HG02571 (cell line): ENCODE measurements at regions not wholly inside any gene's neighbourhood (a gene's known extent, or its start where the extent isn't known, plus 50 kb on each side); places are given as distances from the start of the nearest gene placed in this dataset.

Experiments used
- ATAC-seq: cut with Tn5 transposase; IDR thresholded peaks from one replicate; pipeline ENCODE4 v1.9.1; 2021; ENCODE audit warnings: mild to moderate bottlenecking, moderate library complexity; ENCODE audit not compliant: unreplicated experiment

- ATAC-seq, result no peak
These were observed 474.4 kb downstream of the TLE1 start for GRCh38 chr9:81214975-81215374.

DNA sequence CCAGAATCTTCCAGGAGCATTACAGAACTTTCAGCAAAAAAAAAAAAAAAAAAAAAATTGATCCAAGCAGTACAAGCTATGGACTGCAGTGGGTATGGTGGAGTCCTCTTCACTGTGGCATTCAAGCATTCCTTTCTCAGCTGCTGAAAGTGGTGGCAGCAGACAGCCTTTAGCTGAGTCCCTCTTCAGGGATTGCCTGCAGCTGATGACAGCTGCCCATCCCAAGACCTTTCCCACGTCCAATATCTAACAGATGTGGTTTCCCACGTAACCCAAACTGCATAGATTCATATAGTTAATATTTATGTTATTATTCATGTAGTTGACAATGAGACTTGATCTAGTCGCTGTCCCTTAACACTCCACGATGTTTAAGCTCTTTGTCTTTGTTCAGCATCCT is 475.9 kb downstream of the TLE1 start:
- ATAC-seq, result no peak

- no peak for ATAC-seq
These were observed 477.6 kb downstream of the TLE1 start for GRCh38 chr9:81211741-81212140.

DNA sequence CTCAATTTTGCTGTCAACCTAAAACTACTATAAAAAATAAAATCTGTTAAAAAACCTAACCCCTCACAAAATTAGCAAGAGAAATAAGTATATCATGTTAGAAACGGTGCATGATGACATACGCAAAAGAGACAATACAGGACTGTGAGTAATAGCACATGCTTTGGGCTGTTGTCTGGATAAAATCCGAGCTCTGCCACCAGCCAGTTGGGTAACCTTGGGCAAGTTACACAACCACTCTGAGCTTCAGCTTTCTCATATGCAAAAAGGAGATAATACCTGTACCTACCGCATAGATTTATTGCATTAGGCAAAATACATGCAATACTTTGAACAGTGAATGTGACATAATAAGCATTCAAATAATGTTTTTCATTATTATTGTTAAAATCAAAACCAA is 481.7 kb downstream of the TLE1 start:
- ATAC-seq, result no peak

DNA sequence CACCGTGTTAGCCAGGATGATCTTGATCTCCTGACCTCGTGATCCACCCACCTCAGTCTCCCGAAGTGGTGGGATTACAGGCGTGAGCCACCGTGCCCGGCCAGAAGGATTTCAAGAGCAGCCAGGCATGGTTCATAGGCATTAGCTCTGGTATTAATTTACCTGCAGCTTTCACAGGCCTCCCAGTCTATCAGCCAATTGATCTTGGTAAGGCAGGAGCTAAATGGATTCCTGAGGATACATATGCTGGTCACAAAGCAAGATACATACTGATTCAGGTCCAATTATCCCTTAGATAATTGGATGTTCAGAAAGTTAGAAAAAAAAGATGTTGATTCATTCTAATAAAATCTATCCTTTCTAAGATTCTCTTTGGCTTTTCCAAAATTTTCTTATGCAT is 487.1 kb downstream of the TLE1 start:
- no peak for ATAC-seq

GRCh38 chr9:81195206-81195605 is 494.1 kb downstream of the TLE1 start:
- no peak for ATAC-seq

GRCh38 chr9:81193362-81194339 is 495.7 kb downstream of the TLE1 start:
- no peak for ATAC-seq

- no peak for ATAC-seq
These were observed 498.1 kb downstream of the TLE1 start for GRCh38 chr9:81191222-81191621.

- ATAC-seq, result no peak
These were observed 498.7 kb downstream of the TLE1 start for GRCh38 chr9:81190659-81191058.

DNA sequence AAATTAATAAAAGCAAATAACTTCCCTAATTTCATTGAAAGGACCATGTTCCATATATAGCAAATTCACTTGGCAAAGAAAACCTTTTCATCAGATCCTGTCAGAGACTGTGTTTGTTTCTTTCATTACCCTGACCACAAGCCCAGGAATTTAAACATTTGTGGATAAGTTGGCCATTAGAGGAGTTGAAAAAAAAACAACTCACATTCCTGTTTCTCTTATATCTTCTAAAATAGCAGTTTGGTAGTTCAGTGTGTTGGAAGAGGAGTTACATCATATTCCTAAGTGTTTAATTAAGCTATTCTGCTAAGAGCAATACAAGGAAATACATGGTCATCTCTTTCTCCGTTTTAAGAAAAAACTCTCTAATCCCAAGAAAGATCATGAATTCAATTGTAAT is 505.6 kb downstream of the TLE1 start:
- ATAC-seq, result no peak

GRCh38 chr9:81182431-81182830 is 506.9 kb downstream of the TLE1 start:
- ATAC-seq, result no peak

GRCh38 chr9:81174023-81174422 is 515.3 kb downstream of the TLE1 start:
- ATAC-seq, result no peak

- no peak for ATAC-seq
These were observed 517.7 kb downstream of the TLE1 start for GRCh38 chr9:81171689-81172088.

GRCh38 chr9:81162361-81162760 is 527.0 kb downstream of the TLE1 start:
- no peak for ATAC-seq

DNA sequence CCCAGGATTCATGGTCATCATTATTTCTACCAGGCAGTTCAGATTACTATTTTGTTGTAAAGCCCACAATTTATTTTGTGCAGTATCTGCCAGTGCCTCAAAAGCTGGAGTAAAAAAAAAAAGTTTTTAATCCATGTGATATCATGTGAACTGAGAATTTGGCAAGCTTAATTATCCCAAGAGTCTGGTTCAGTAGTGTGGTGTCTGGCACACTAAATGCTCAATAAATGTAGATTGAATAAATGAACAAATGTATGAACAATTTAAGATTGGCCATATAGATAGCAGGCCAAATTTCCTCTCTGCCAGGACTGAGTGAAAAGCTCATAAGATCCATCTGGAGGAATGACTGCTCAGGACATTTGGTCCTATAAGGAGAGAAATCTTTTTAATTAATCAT is 533.0 kb downstream of the TLE1 start:
- no peak for ATAC-seq

- ATAC-seq, result no peak
These were observed 539.2 kb downstream of the TLE1 start for GRCh38 chr9:81150016-81150625.

DNA sequence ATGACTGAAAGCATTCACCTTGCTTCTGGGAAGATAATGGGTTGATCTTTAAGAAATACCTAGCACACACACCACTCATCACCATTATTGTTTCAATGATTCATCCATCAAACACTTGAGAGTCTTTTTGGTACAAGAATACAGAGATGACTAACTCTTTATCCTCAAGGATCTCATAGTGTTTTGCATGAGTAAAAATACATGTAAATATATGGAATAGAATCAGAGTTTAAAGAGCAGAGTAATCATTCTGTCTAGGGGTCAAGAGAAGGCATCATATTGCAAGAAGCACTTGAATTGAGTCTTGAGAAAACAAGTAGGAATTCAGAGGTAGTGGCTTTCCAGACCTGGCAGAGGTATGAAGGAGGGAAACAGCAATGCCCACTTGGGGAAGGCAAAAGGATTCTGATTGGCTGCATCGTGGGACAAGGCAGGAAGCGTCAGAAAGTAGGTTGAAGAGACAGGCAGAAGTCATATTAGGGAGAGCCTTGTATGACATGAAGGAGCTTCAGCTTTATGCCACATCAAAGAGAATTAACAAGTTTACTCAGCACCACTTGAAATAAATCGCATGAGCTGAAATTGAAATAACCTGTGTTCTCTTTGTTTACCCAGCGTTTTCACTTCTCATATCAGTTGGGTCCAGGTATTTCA is 542.5 kb downstream of the TLE1 start:
- no peak for ATAC-seq

DNA sequence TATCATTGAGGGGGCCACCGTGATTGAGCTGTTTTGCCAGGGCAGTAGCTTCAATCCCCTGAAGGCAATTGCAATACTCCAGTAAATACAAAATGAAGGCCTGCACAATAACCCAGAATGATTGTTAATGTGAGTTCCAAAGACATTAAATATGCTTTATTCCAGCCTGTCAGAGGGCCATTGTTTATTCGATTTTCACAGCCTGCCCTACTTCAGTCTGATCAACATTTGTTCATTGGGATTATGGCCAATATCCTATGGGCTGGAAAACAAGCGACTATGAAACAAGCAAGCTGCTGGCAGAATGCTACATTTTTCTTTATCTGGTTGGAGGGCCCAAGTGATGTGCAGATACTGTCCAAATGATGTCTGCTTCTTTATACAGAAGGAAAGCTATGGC is 543.1 kb downstream of the TLE1 start:
- ATAC-seq, result no peak

- no peak for ATAC-seq
These were observed 543.9 kb downstream of the TLE1 start for GRCh38 chr9:81145331-81145963.

DNA sequence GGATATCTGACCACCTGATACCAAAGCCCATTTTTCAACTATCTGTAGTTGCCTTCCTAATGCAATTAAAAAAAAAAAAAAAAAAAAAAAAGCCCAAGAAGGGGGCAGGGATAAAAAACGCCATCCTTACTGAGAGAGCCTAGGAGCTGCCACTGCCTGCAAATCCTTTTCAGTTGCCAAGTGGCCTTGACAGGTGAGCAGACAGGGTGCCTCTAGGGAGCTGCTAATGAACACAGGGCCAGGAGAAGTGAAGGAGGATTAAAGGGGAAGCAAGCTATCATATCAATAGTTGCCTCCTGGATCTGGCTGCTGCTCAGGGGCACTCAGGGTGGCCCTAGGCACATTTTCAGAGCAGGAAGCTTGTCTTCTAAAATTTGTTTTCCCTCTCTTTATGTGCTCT is 547.4 kb downstream of the TLE1 start:
- no peak for ATAC-seq

GRCh38 chr9:81137976-81138568 is 551.3 kb downstream of the TLE1 start:
- no peak for ATAC-seq
